Gastroesophageal sphincter (tissue), 3 donors: ENCODE measurements at regions not wholly inside any gene's neighbourhood (a gene's known extent, or its start where the extent isn't known, plus 50 kb on each side); places are given as distances from the start of the nearest gene placed in this dataset.

ENCODE experiments used
- EP300 ChIP-seq: sonication (generic); formaldehyde crosslinking; IDR thresholded peaks from one replicate; pipeline ENCODE4 v1.6.1; 2017; ENCODE audit warnings: antibody characterized with exemption, mild to moderate bottlenecking
- POLR2A ChIP-seq, 2 donors: fragments of 450-650 bp; IDR thresholded peaks; one replicate each; pipeline ENCODE4 v1.6.1; 2017; ENCODE audit warnings: antibody characterized with exemption in 2 of 2, mild to moderate bottlenecking in 2 of 2, moderate library complexity in 1 of 2
- TF ChIP-seq, protein P1 (sequence below), 4 experiments: fragments of 200-600 bp in 2 of 4; fragments of 450-650 bp in 2 of 4; sonication (generic) in 1 of 4; IDR thresholded peaks; one replicate each; pipeline ENCODE4 v1.5.1; 2017 to 2019; ENCODE audit warnings: antibody characterized with exemption in 4 of 4, mild to moderate bottlenecking in 2 of 4, moderate library complexity in 2 of 4

DNA sequence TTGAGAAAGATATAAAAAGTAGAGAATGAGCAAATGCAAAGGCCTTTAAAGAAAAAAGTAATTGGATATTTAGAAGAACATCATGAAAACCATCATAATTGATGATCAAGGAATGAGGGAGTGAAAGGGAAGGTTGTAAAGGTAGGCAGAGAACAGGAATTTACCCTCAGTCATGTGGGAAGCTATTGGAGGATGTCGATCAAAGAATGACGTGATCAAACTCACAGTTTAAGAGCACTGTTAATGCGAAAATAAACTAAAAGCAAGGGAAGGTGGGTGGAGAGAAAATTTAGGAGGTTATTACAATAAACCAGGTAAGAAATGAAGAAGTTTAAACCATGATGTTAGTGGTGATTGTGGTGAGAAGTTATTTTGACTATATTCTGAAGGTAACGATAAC lies 982.6 kb upstream of the EYS start:
- TF ChIP-seq, protein P1, sequence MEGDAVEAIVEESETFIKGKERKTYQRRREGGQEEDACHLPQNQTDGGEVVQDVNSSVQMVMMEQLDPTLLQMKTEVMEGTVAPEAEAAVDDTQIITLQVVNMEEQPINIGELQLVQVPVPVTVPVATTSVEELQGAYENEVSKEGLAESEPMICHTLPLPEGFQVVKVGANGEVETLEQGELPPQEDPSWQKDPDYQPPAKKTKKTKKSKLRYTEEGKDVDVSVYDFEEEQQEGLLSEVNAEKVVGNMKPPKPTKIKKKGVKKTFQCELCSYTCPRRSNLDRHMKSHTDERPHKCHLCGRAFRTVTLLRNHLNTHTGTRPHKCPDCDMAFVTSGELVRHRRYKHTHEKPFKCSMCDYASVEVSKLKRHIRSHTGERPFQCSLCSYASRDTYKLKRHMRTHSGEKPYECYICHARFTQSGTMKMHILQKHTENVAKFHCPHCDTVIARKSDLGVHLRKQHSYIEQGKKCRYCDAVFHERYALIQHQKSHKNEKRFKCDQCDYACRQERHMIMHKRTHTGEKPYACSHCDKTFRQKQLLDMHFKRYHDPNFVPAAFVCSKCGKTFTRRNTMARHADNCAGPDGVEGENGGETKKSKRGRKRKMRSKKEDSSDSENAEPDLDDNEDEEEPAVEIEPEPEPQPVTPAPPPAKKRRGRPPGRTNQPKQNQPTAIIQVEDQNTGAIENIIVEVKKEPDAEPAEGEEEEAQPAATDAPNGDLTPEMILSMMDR (IDR thresholded peaks at IDR 0.05) = no peak
- TF ChIP-seq POLR2A (IDR thresholded peaks at IDR 0.05) (no peak), EP300 (no peak)
